A673 (cell line): ENCODE measurements at regions not wholly inside any gene's neighbourhood (a gene's known extent, or its start where the extent isn't known, plus 50 kb on each side); places are given as distances from the start of the nearest gene placed in this dataset.

ENCODE experiments used
- BruUV-seq: library from RNA; stranded (reverse); fragments of 400-500 nt; replicated peaks from 2 replicates; lab custom pipeline; 2021; lab: Mats Ljungman, UMichigan
- CTCF ChIA-PET: fragments of 300-600 bp; sonication (Branson Sonifier 250); formaldehyde crosslinking; loops from one replicate; lab custom pipeline; 2022; ENCODE audit warnings: antibody characterized with exemption; lab: Charles Lee
- POLR2A ChIA-PET: fragments of 300-600 bp; sonication (Branson Sonifier 250); formaldehyde crosslinking; loops from one replicate; lab custom pipeline; 2022; ENCODE audit warnings: antibody characterized with exemption; ENCODE audit not compliant: low non-redundant PET; lab: Charles Lee
- DNase-seq: peaks from one replicate; pipeline ENCODE4 v3.0.0-alpha.2; 2015; ENCODE audit warnings: low spot score
- H3K27ac ChIP-seq: fragments of 200-600 bp; sonication (generic); 2 replicates; pipeline ENCODE4 v1.5.1; 2016; ENCODE audit warnings: mixed run types, low read depth, mild to moderate bottlenecking, mixed read lengths, antibody characterized with exemption, low read length; ENCODE audit not compliant: poor library complexity, severe bottlenecking
- H3K27me3 ChIP-seq: fragments of 200-600 bp; sonication (generic); replicated peaks from 2 replicates; pipeline ENCODE4 v1.6.1; 2017; ENCODE audit warnings: mixed run types, low read depth, mild to moderate bottlenecking, mixed read lengths, antibody characterized with exemption, low read length; ENCODE audit not compliant: insufficient read depth, poor library complexity
- H3K36me3 ChIP-seq: fragments of 200-600 bp; sonication (generic); 2 replicates; pipeline ENCODE4 v1.6.1; 2016; ENCODE audit warnings: mixed run types, mild to moderate bottlenecking, mixed read lengths, antibody characterized with exemption, low read length; ENCODE audit not compliant: insufficient read depth, poor library complexity, severe bottlenecking
- H3K4me1 ChIP-seq: fragments of 200-600 bp; sonication (generic); 2 replicates; pipeline ENCODE4 v1.6.1; 2017; ENCODE audit warnings: mixed run types, mild to moderate bottlenecking, mixed read lengths, antibody characterized with exemption, low read length; ENCODE audit not compliant: insufficient read depth, poor library complexity, severe bottlenecking
- H3K4me3 ChIP-seq: fragments of 200-600 bp; sonication (generic); 2 replicates; pipeline ENCODE4 v1.5.1; 2016; ENCODE audit warnings: low read depth, mixed run types, mild to moderate bottlenecking, mixed read lengths, low read length; ENCODE audit not compliant: poor library complexity, severe bottlenecking
- H3K9me3 ChIP-seq: fragments of 200-600 bp; sonication (generic); 2 replicates; pipeline ENCODE4 v1.6.1; 2016; ENCODE audit warnings: mixed run types, low read depth, mild to moderate bottlenecking, mixed read lengths, antibody characterized with exemption, low read length; ENCODE audit not compliant: poor library complexity, severe bottlenecking
- CTCF ChIP-seq: fragments of 300-800, 200-600 bp; sonication (generic); conservative IDR thresholded peaks from 2 replicates; pipeline ENCODE4 v1.5.1; 2017; ENCODE audit warnings: low read depth, mild to moderate bottlenecking, antibody characterized with exemption, low read length, moderate library complexity, mixed read lengths
- EZH2 ChIP-seq: fragments of 200-600 bp; sonication (generic); IDR thresholded peaks from 2 replicates; pipeline ENCODE4 v1.6.1; 2017; ENCODE audit warnings: borderline replicate concordance, low read depth, mild to moderate bottlenecking, mixed read lengths, antibody characterized with exemption, low read length; ENCODE audit not compliant: poor library complexity, severe bottlenecking
- intact Hi-C: fragments of 100-400 bp; cut with micrococcal nuclease; formaldehyde crosslinking; loops from one replicate; pipeline ENCODE4 v1.10.0; 2022; ENCODE audit not compliant: unreplicated experiment

DNA sequence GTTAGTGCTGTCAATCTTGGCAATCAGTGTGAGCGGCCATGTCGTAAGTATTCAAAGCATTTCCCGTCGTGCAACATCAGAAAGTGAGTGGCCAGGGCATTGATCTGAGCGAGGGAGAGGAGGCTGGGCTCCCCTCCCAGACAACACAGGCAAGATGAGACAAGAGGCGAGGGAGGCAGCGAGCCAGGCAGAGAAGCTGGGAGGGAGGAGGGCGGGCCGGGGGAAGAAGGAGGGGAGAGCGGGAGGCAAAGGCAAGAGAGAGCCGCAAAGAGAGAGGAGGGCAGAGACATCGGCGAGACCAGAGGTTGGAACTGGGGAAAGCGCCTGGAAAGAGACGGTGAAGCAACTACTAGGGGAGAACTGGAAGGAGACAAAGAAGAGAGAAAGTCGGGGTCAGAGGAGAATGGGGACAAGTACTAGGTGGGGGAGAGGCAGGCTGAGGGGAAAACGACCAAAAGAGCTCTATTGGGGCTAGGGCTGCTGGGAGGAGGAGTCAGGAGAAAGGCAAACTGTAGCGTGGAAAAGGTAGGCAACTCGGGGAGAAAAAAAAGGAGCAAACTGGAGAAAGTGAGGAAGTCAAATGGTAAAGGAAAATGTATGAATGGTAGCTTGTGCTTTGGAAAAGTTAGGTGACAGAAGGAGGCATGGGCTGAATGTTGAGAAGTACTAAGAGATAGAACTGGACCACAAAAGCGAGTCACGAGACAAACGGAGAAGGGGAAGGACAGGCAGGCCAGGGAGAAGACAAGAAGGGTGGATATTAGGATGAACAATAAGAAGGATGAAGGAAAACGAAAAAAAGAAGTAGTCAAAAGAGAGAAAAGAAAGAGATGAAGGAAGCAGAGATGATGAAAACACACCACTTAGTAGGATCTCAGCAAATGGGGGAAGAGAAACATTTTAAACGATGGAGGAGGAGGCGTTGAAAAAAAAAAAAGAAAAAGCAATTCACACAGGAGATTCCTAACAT is 130.5 kb upstream of the C11orf58 start:
- no TSS peak for BruUV-seq
- TF ChIP-seq CTCF: no peak
- TF ChIP-seq EZH2: no peak
- no peaks in the 10 kb centered on the region for H3K27me3 ChIP-seq
- H3K4me1 ChIP-seq: peaks cover 29% of the 10 kb centered on the region
- H3K9me3 ChIP-seq: no peaks in the 10 kb centered on the region
- peak; percentile 92 for DNase-seq
- ChIA-PET CTCF (no interaction called here), POLR2A (interaction anchor here (0.5 to 0.7 kb wide), 3 partner anchors 26 to 663 kb away, joined by 3 to 11 read pairs (median 4); no protein-coding TSS in a partner anchor)
- intact Hi-C loops: loop anchor here (2.0 to 10.0 kb wide), 4 partner anchors 153 to 433 kb away; no protein-coding TSS in a partner anchor
- no peaks in the 10 kb centered on the region for H3K36me3 ChIP-seq
- peak overlapping the region; percentile 93 for H3K27ac ChIP-seq
- peak overlapping the region; percentile 93 for H3K4me3 ChIP-seq

DNA sequence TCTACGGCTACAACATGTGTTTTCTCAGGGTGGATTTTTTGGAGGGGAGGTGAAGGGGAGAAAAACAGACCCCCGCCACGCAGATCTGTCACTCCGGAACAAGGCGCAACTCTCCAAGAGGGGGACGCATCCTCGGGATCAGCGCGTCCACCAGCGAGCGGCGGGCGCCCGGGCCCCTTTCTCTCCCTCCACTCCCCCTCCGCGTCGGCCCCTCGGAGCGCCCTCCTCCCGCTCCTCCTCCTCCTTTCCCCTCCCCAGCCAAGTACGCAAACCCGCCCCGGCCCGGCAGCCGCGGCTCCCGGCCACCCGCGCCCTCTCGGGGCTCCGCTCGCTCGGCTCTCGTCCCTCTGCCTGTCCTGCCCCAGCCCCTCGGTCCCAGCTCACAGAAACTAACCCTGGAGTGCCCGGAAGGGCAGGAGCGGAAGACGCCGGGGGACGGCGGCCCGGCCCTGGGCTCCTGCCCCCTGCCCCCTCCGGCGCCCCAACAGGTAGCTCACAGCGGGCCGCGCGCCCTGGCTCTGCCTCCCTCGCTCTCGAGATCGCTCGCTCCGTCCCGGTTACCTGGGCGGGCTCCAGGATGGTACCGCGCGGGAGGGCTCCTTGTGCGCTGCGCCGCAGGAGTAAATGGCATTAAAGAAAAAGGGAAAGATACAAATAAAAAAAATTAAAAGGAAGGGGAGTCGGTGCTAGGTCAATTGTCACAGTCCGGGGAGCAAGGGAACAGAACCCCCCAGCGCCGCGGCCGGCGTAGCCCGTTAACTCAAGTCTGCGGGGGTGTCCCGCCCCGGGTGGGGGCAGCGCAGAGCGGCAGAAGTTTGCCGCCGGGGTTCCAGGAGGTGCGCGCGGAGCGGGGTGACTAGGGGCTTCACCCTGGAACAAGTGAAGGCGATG is 131.4 kb upstream of the C11orf58 start:
- CTCF ChIA-PET: interaction anchor here (0.7 to 1.0 kb wide), 2 partner anchors 252 to 311 kb away, joined by 3 read pairs; no protein-coding TSS in a partner anchor
- Histone ChIP-seq H3K9me3 (no peaks in the 10 kb centered on the region), H3K27me3 (no peaks in the 10 kb centered on the region), H3K4me1 (peaks cover 29% of the 10 kb centered on the region), H3K27ac (peak overlapping the region; percentile 93), H3K36me3 (no peaks in the 10 kb centered on the region), H3K4me3 (peak overlapping the region; percentile 93)
- peak; percentile 65 for DNase-seq
- BruUV-seq: TSS peak; percentile 5
- TF ChIP-seq CTCF: no peak
- no peak for TF ChIP-seq EZH2
- POLR2A ChIA-PET: interaction anchor here (0.6 to 0.7 kb wide), 2 partner anchors 583 to 662 kb away, joined by 3 to 11 read pairs; no protein-coding TSS in a partner anchor
- intact Hi-C loops: loop anchor here (2.0 to 10.0 kb wide), 4 partner anchors 152 to 432 kb away; no protein-coding TSS in a partner anchor
